ENCODE measurements at regions not wholly inside any gene's neighbourhood (a gene's known extent, or its start where the extent isn't known, plus 50 kb on each side); places are given as distances from the start of the nearest gene placed in this dataset.

GRCh38 chr12:114769634-114770033 is 85.7 kb upstream of the TBX3 start:
- H3K27me3 Mint-ChIP-seq: no peaks in the 10 kb centered on the region
- CTCF ChIA-PET: no interaction called here
- DNase-seq (no peak), ATAC-seq (no peak)
- no peaks in the 10 kb centered on the region for H3K36me3 Mint-ChIP-seq
- H3K27ac Mint-ChIP-seq: no peak overlapping the region
- no peak overlapping the region for H3K4me3 Mint-ChIP-seq
- H3K9me3 Mint-ChIP-seq (ENCODE audit: low read depth): no peaks in the 10 kb centered on the region
- H3K4me1 Mint-ChIP-seq: no peaks in the 10 kb centered on the region

- CTCF ChIA-PET: no interaction called here
- Mint-ChIP-seq H3K27ac (no peak overlapping the region), H3K4me3 (no peak overlapping the region), H3K9me3 (ENCODE audit: low read depth) (no peaks in the 10 kb centered on the region), H3K36me3 (no peaks in the 10 kb centered on the region), H3K4me1 (no peaks in the 10 kb centered on the region), H3K27me3 (no peaks in the 10 kb centered on the region)
- ATAC-seq: no peak
- DNase-seq: no peak
Measured at GRCh38 chr12:114767906-114768722, 84.1 kb upstream of the TBX3 start.

- Mint-ChIP-seq H3K9me3 (ENCODE audit: low read depth) (peaks cover 2% of the 10 kb centered on the region), H3K4me1 (no peaks in the 10 kb centered on the region), H3K27me3 (no peaks in the 10 kb centered on the region), H3K4me3 (no peak overlapping the region), H3K36me3 (no peaks in the 10 kb centered on the region), H3K27ac (no peak overlapping the region)
- DNase-seq (no peak), ATAC-seq (no peak)
- CTCF ChIA-PET: no interaction called here
Measured at GRCh38 chr12:114767084-114767760, 83.2 kb upstream of the TBX3 start.

- Mint-ChIP-seq H3K36me3 (no peaks in the 10 kb centered on the region), H3K27ac (no peak overlapping the region), H3K4me3 (no peak overlapping the region), H3K27me3 (no peaks in the 10 kb centered on the region), H3K9me3 (ENCODE audit: low read depth) (peaks cover 2% of the 10 kb centered on the region), H3K4me1 (no peaks in the 10 kb centered on the region)
- no peak for DNase-seq
- CTCF ChIA-PET: no interaction called here
- ATAC-seq: no peak
Measured at GRCh38 chr12:114765960-114766691, 82.2 kb upstream of the TBX3 start.

- Mint-ChIP-seq H3K36me3 (no peaks in the 10 kb centered on the region), H3K9me3 (ENCODE audit: low read depth) (peaks cover 2% of the 10 kb centered on the region), H3K4me3 (no peak overlapping the region), H3K27ac (no peak overlapping the region), H3K27me3 (no peaks in the 10 kb centered on the region), H3K4me1 (no peaks in the 10 kb centered on the region)
- DNase-seq (no peak), ATAC-seq (no peak)
- CTCF ChIA-PET: no interaction called here
Measured at GRCh38 chr12:114764510-114764909, 80.5 kb upstream of the TBX3 start.

GRCh38 chr12:114762490-114763110 is 78.6 kb upstream of the TBX3 start:
- peaks cover 7% of the 10 kb centered on the region for H3K9me3 Mint-ChIP-seq (ENCODE audit: low read depth)
- no peak overlapping the region for H3K4me3 Mint-ChIP-seq
- CTCF ChIA-PET: no interaction called here
- no peak overlapping the region for H3K27ac Mint-ChIP-seq
- no peaks in the 10 kb centered on the region for H3K27me3 Mint-ChIP-seq
- H3K36me3 Mint-ChIP-seq: no peaks in the 10 kb centered on the region
- ATAC-seq: no peak
- H3K4me1 Mint-ChIP-seq: no peaks in the 10 kb centered on the region
- no peak for DNase-seq

- Mint-ChIP-seq H3K9me3 (ENCODE audit: low read depth) (peaks cover 7% of the 10 kb centered on the region), H3K27ac (no peak overlapping the region), H3K27me3 (no peaks in the 10 kb centered on the region), H3K4me3 (no peak overlapping the region), H3K36me3 (no peaks in the 10 kb centered on the region), H3K4me1 (no peaks in the 10 kb centered on the region)
- no peak for DNase-seq
- CTCF ChIA-PET: no interaction called here
- no peak for ATAC-seq
Measured at GRCh38 chr12:114760151-114760877, 76.3 kb upstream of the TBX3 start.

GRCh38 chr12:114759635-114760034 is 75.7 kb upstream of the TBX3 start:
- Mint-ChIP-seq H3K4me1 (no peaks in the 10 kb centered on the region), H3K27ac (no peak overlapping the region), H3K36me3 (no peaks in the 10 kb centered on the region), H3K4me3 (no peak overlapping the region), H3K27me3 (no peaks in the 10 kb centered on the region), H3K9me3 (ENCODE audit: low read depth) (peaks cover 7% of the 10 kb centered on the region)
- no peak for ATAC-seq
- DNase-seq: no peak
- CTCF ChIA-PET: no interaction called here

- no peaks in the 10 kb centered on the region for H3K27me3 Mint-ChIP-seq
- H3K27ac Mint-ChIP-seq: no peak overlapping the region
- no peak for ATAC-seq
- no peak overlapping the region for H3K4me3 Mint-ChIP-seq
- no peak for DNase-seq
- H3K4me1 Mint-ChIP-seq: no peaks in the 10 kb centered on the region
- no peaks in the 10 kb centered on the region for H3K36me3 Mint-ChIP-seq
- H3K9me3 Mint-ChIP-seq (ENCODE audit: low read depth): peaks cover 7% of the 10 kb centered on the region
- CTCF ChIA-PET: no interaction called here
Measured at GRCh38 chr12:114757684-114758325, 73.8 kb upstream of the TBX3 start.

- CTCF ChIA-PET: no interaction called here
- no peaks in the 10 kb centered on the region for H3K27me3 Mint-ChIP-seq
- no peak overlapping the region for H3K4me3 Mint-ChIP-seq
- no peaks in the 10 kb centered on the region for H3K4me1 Mint-ChIP-seq
- H3K27ac Mint-ChIP-seq: no peak overlapping the region
- ATAC-seq: no peak
- no peaks in the 10 kb centered on the region for H3K36me3 Mint-ChIP-seq
- H3K9me3 Mint-ChIP-seq (ENCODE audit: low read depth): no peaks in the 10 kb centered on the region
- no peak for DNase-seq
Measured at GRCh38 chr12:114752217-114752616, 68.2 kb upstream of the TBX3 start.

- H3K9me3 Mint-ChIP-seq (ENCODE audit: low read depth): no peaks in the 10 kb centered on the region
- no peaks in the 10 kb centered on the region for H3K4me1 Mint-ChIP-seq
- H3K4me3 Mint-ChIP-seq: no peak overlapping the region
- CTCF ChIA-PET: no interaction called here
- H3K36me3 Mint-ChIP-seq: no peaks in the 10 kb centered on the region
- ATAC-seq (no peak), DNase-seq (no peak)
- H3K27me3 Mint-ChIP-seq: no peaks in the 10 kb centered on the region
- H3K27ac Mint-ChIP-seq: no peak overlapping the region
Measured at GRCh38 chr12:114751712-114752111, 67.7 kb upstream of the TBX3 start.

- CTCF ChIA-PET: no interaction called here
- DNase-seq: no peak
- no peaks in the 10 kb centered on the region for H3K9me3 Mint-ChIP-seq (ENCODE audit: low read depth)
- no peaks in the 10 kb centered on the region for H3K27me3 Mint-ChIP-seq
- H3K4me3 Mint-ChIP-seq: no peak overlapping the region
- no peaks in the 10 kb centered on the region for H3K4me1 Mint-ChIP-seq
- H3K36me3 Mint-ChIP-seq: no peaks in the 10 kb centered on the region
- ATAC-seq: no peak
- no peak overlapping the region for H3K27ac Mint-ChIP-seq
Measured at GRCh38 chr12:114750917-114751316, 66.9 kb upstream of the TBX3 start.

- no peak for DNase-seq
- Mint-ChIP-seq H3K27me3 (no peaks in the 10 kb centered on the region), H3K4me1 (no peaks in the 10 kb centered on the region), H3K27ac (no peak overlapping the region), H3K4me3 (no peak overlapping the region), H3K9me3 (ENCODE audit: low read depth) (no peaks in the 10 kb centered on the region), H3K36me3 (no peaks in the 10 kb centered on the region)
- ATAC-seq: no peak
- CTCF ChIA-PET: no interaction called here
Measured at GRCh38 chr12:114749065-114749464, 65.1 kb upstream of the TBX3 start.

All from activated CD8-positive, alpha-beta memory T cell treated with anti-CD3 and anti-CD28 coated beads, Interleukin-2, amount 10 ng/mL, durations not matched to agents 7 days and 5 days (primary cell).